Kidney capillary endothelial cell (primary cell): ENCODE measurements at regions not wholly inside any gene's neighbourhood (a gene's known extent, or its start where the extent isn't known, plus 50 kb on each side); places are given as distances from the start of the nearest gene placed in this dataset.

ENCODE experiments used
- DNase-seq: peaks from one replicate; pipeline ENCODE4 v3.0.0-alpha.2; 2018; ENCODE audit warnings: low spot score

DNA sequence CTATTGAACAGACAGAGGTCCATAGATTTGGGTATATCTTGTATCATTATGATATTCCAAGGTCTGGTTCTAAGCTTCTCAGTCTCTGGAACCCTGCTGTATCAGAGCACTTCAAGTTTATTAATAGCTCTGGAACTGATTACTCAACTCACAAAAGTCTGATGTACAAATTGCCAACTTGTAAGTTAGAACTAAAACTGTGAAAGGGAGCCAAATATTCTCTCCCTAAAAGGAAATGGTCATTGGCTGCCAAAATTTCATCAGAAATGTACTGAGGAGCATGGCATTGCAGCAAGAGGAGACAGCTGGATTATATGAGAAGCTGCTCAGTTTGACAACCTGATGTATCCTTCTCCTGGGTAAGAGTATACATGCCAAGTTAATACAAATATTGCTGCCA is 828.8 kb upstream of the SEL1L start:
- no peak for DNase-seq

DNA sequence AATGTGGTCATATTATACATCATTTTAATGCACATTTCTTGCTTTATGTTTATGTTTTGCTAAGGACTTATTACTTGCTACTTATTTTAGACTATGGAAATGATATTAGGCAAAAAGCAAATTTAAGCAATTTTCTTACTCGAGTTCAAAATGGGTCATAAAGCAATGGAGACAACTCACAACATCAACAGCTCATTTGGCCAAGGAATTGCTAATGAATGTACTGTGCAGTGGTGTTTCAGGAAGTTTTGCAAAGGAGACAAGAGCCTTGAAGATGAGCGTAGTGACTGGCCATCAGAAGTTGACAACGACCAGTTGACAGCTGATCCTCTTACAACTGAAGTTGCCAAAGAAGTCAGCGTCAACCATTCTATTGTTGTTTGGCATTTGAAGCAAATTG is 831.8 kb upstream of the SEL1L start:
- DNase-seq = no peak

DNA sequence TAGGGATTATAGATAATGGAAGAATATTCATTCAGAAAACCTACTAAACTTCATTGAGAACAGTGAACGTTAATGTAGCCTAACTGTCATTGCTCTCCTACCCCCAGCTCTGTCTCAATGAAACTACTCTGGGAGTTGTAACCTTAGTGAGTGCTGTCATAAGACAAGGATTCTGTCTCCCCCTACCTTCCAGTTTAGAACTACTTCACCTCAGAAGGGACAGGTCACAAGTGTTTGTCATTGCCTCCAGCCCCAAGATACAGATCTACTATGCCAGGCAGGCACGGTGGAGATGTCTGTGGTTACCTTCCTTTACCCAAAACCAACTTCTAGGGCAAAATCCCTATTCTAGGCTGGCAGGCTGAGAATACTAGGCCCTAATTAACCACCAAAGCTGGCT is 833.1 kb upstream of the SEL1L start:
- DNase-seq = no peak

DNA sequence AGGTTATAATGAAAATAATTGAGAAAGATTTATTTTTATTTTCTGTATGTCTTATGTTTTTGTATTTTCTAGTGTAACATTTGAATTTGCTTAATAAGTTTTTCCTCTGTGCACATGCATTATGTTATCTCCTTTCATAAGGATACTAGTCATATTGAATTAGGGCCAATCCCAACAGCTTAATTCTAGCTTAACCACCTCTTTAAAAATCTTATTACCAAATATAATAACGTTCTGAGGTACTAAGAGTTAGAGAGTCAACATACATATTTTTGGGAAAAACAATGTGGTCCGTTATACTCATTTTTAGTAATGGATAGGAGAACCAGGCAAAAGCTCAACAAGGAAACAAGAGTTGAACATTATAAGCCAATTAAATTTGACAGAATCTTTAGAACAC is 845.6 kb upstream of the SEL1L start:
- DNase-seq = no peak

DNA sequence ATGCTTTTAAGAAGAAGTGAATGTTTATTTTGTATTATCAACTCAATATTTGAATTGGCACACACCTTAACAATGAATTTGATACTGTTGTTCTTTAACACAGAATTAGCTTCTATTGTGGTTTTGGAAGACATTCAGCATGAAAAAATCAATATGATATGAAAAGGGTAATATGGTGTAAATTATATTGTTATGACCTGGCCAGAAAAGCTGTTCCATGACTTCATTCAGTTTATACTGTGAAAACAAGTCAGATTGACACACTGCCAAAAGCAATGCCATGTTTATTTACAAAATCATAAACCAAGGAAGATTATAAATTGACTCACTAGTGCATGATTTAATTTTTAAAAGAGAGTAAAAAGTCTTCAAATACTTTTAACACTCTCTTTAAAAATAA is 851.4 kb upstream of the SEL1L start:
- no peak for DNase-seq

DNA sequence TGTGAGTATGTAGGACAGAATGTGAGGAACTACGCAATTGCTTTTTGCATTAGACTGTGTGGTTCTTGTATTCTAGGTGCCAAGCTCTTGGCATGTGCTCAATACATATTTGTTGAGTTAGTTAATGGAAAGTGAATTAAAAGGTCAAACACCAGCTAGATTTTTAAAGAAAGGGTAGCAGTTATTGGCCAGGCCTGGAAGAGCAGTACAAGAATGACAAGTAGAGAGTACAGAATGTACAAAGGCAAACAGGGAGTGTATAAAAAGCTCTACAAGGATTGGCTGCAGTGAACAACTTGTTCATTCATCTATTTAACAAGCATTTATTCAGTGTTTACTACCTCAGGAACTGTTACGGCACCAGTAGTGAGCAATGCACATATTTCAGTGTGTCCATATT is 854.0 kb upstream of the SEL1L start:
- no peak for DNase-seq

DNA sequence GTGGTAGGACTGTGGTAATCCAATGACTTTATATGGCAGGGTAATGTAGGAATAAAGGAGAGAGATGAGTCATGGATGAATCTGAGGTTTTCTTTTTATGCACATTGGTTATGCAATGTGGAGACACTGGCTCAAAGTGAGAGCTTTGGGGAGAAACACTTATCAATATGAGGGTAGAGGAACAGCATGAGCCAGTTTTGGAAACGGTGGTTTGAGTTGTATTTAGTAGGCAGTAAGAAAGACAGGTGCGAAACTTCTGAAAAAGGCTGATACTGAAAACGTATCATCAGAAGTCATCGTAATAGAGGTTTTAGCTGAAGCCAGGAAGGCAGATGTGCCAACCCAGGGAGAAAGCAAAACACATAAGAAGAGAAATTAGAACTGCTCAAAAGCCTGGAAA is 854.8 kb upstream of the SEL1L start:
- no peak for DNase-seq

DNA sequence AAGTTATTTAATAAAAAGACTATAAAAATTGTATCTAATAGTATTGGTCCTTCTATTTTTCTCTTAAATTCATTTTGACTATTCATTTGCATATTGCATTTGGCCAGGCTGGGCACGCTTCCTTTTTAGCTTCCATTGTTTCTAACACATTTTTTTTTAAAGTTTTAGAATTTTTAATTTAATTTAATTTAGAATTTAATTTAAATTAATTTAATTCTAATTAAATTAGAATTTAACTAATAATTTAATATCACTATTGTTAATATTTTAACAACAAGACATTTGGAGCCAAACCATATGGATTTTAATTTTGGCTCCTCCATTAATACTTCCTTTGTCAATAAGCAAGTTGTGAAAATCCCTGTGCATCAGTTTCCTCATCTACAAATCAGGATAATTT is 856.9 kb upstream of the SEL1L start:
- no peak for DNase-seq

DNA sequence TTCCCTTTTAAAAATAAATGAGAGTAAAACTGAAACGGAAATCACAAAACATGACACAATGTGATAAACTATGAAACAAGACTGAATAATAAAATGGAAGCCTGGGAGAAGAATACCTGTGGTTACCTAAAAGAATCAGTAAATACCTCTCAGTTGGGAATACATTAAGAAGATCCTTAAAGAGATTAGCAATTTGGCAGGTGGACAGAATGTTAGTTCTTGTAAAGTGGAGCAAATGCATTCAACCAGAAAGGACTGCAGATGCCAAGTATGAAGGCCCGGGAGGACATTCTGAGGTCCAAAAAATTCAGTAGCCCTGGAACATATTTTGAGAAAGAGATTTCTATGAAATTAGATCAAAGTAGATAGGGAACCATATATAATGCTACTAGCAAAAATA is 861.3 kb upstream of the SEL1L start:
- no peak for DNase-seq

DNA sequence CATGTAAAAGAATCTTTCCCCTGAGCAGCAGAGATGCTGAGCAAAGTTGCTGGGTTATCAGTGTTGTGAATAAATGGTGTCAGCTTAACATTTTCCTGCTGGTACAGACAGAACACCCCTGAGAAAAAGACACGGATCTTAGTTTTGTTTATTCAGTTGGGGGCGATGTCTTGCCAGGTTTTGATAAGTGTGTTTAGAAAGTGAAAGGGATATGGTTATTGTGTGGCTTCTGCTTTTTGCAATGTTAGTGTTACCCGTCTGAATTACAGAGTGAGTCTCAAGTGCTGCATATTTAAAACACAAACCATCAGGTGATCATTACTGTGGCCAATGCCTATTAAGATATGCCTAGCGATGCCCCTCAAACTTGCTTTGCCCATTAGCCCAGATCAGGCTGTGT is 864.6 kb upstream of the SEL1L start:
- DNase-seq = no peak

DNA sequence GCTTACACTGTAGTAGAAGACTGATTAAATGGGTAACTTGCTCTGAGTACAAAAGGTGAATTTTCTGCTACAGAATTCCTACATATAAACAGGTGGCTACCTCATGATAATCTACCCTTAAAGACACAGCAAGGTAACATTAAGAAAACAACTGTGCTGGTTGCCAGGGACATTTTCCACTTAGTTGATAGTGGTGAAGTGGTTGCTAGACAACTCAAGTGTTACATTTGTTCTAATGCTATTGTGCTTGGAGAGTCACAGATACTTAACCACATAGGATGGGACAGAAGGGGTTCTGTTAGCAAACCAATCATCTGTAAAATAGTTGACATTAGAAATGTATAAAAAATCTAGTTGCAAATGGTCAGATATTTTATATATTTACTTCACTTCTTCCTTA is 870.3 kb upstream of the SEL1L start:
- no peak for DNase-seq

DNA sequence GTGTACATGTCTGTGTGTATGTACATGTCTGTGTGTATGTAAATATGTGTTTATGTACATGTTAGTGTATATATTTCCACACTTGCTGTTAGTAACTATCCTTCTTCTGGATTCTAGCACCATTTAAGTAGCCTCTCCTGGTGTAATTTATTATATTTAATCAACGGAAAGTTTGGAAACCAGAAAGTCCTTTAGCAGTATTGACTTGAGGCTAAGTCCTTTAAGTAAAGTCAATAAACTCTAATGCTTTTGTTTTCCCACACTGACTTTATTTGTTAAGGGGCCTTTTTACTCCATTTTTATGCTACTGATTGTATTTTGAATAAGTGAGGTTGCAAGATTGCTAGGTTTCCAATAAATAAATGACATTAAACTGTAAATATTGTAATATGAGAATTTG is 876.4 kb upstream of the SEL1L start:
- no peak for DNase-seq

DNA sequence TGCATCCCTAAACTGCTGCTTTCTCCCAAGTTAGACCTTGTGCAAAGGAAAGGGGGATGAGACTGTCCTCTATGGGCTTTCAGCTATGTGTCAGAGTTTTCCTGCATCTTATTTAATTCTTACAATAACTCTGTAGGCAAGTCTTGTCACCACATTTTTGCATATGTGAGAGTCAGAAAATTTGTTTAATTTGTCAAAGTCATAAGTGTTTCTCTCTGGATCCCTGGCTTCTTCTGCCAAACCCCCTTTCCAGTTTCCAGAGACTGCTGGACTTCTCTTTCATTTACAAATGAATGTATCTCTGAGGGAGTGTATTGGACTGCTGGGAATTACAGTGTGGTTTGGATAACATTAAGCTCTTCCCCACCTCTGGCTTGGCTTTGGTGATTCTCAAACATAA is 877.6 kb upstream of the SEL1L start:
- DNase-seq = no peak

DNA sequence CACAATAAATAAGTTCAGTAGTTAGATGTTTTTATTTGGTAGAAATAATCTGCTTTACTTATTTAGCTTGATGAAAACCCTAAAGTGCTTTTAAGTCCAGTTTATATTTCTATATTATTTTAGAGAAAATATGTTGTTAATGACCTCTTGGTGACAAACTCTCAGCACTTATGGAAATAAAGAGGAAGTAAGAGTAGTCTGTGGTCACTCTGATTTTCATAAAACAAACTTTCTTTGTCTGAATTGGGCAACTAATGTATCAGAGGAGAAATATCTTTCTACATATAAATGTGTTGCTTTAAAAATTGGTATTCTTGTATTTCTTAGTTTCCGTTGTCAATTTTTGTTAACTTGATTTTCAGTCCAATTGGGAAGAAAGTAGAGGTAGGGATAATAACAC is 878.9 kb upstream of the SEL1L start:
- no peak for DNase-seq

DNA sequence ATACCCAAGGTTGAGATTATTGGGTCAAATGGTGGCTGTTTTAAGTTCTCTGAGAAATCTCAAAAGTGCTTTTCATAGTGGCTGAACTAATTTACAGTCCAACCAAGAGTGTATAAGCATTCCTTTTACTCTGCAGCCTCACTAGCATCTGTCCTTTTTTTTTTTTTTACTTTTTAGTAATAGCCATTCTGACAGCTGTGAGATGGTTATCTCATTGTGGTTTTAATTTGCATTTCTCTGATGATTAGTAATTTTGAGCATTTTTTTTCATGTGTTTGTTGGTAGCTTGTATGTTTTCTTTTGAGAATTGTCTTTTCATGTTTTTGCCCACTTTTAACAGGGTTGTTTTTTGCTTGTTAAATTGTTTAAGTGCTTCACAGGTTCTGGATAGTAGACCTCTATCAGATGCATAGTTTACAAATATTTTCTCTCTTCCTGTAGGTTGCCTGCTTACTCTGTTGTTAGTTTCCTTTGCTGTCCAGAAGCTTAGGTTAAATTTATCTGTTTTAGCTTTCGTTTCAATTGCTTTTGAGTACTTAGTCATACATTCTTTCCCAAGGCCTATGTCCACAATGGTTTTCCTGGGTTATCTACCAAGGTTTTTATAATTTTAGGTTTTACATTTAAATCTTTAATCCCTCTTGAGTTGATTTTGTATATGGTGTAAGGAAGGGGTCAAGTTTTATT is 881.3 kb upstream of the SEL1L start:
- no peak for DNase-seq

DNA sequence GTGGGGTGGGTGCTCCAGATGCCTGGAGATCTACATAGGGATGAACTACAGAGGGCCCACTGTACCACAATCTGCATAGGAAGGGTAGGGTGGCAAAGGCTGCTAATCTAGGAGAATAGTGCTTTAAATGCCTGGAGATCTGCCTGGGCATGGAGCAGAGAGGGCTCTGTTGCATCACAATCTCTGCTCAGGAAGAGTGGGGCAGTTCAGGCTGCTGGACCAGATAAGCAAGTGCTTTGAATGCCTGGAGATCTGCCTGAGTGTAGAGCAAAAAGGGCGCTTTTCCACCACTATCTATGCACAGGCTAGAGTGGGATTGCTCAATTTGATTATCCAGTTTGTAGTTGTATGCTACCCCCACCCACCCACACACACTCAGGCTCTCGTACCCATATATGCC is 886.3 kb upstream of the SEL1L start:
- DNase-seq = no peak

DNA sequence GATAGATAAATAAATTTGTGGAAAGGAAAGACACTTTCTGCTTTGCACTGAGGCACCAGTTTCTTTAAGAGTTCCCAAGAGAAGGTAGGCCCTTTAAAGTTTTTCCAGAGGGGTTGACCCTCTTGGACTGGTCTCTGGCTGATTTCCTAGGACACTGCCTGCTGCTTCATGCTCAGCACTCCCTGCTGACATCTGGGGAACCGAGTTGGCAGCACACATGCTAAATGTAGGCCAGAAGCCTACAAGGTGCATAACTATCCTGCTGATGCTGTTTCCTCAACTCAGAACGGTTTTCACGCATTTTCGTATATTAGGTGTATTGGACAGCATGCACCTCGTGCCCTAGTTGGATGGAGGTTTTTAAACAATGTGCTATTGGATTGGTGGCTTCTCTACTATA is 887.2 kb upstream of the SEL1L start:
- no peak for DNase-seq

DNA sequence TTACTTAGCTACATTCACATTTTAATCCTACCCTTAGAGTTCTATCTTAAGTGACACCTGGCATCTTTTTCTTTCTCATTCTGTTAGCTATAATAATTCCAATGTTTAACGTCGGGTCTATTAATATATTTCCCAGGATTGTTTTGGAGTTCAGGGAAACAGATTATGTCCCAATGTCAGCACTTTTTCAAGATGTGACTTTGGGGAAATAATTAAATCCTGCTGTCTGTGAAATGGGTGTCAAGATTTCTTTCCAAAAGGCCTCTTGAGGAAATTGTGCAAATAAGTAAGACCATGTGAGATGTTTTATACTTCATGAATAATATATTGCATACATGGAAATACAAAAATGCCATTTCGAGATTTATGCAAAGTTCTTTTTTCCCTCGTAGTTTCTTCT is 887.6 kb upstream of the SEL1L start:
- no peak for DNase-seq

DNA sequence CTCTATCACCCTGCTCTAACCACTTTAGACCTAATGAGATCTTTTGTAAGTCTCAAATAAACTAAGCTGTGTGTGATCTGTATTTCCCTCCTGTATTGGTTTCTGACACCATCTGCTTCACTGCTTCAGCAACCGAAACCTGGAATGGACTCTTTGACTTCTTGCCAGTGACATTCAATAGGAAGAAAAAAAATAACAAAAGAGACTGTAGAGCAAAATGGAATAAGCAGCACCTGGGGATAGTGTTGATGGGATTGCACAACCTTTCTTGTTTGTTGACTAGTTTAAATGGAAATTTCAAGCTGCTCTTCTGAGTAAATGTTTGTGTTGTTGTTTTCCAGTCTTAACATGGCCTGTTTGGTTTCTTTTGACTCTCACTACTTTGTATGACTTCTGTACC is 888.6 kb upstream of the SEL1L start:
- no peak for DNase-seq

DNA sequence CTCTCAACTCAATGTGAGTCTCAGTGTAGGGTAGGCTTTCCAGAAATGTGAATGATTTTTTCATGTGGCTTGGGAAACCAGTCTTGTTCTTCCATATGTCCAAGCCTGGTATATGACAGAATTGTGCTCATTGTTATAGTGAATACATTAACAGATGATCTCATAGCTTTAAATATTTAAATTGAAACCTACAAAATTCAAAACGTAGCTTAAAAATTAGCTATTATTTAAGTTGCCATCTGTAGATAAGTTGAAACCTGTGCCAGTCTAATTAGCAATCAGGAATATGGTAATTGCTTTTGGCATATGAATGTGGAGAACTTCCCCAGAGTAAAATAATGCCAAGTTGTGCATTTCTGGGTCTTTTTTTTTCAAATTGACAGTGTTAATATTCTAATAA is 891.6 kb upstream of the SEL1L start:
- no peak for DNase-seq

DNA sequence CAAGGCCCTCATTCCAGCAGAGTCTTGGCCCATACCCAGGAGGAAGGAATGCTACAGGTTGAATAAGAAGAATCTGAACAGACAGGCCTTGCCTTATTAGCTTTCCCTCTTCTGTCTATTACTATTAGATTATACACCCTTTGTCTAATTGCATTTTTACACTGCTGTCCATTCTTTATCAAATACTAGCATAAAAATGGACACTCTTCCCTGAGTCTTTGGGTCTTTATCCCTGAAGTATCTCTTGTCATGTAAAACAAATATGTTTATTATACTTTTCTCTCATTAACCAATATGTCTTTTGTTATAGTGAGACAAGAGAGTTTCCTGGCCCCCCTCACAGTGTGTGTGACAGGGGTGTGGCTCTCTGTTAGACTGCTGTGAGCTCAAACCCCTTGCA is 897.4 kb upstream of the SEL1L start:
- DNase-seq = no peak

DNA sequence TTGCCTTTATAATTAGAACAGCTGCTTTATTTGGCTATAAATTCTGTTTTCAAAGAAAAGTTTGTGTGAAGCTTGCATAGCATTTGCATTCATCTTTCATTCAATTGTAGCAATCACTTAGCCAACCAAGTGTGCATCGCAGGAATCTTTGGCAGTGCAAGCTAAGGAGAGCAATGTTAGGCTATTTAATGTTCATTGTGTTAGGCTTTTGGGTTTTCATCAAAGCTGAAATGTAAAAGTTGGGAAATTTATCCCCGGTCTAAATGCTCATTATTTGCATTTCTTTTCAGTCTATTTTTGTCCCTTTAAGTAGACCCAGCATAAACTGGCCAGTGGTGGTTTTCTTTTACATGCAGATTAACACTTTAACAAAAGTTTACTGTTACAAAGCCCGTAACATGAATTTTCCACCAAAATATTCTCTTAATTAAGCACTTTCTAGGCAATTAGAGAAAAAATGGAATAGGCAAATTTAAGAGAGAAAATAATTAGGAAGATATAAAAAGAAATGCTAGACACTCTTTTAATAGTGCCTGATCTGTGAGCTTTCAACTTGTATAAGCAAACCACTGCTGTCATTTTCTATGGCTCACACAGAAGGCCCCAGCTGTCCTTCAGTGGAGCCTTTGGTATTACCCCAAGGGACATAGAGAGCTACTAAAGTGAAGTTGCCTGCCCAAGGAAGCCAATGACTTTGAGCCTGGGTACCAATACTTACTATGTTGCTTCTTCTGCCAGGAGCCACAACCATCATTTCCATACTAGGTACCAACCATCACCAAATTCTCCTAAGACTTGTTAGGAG is 898.9 kb upstream of the SEL1L start:
- no peak for DNase-seq

DNA sequence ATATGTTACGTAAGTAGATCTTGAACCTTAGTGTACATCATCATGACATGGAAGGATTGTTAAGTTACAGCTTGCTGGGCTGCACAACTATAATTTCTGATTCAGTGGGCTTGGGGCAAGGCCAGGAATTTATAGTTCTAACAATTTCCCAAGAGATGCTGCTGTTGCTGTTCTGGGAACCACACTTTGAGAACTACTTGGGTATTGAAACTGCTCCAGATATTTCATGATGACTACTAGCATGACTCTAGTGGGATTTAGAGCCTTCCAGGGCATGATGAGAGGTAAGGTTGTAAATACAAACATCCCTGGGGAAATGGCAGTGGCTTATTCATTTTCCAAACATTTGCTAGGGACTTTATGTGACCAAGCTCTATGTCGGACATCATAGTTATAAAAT is 904.8 kb upstream of the SEL1L start:
- DNase-seq = no peak

DNA sequence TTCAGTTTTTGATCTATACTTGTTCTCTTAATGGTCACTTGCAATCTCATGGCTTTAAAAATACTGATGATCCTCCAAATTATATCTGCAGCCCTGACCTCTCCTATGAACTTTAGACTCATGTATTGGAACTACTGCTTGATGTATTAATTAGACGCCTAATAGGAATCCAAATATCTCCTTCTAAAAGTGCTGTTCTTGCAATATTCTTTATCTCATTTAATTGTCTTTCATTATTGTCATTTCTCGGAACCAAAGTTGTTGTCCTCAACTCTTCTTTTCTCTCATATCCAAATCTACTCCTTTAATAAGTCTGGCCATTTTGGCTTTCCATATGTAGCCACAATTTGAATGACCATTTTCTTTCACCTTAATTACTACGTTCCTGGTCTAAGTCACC is 907.6 kb upstream of the SEL1L start:
- no peak for DNase-seq
